ENCODE measurements at regions not wholly inside any gene's neighbourhood (a gene's known extent, or its start where the extent isn't known, plus 50 kb on each side); places are given as distances from the start of the nearest gene placed in this dataset.
A peak's percentile ranks its signal among the peaks of the same experiment; 100 is the strongest.

- POLR2A ChIA-PET: interaction anchor here (1.0 to 3.6 kb wide), 11 partner anchors 9 to 51 kb away, joined by 3 to 35 read pairs (median 4); no protein-coding TSS in a partner anchor
- peak; percentile 69 for DNase-seq
- Histone ChIP-seq H3K36me3 (replicated peaks in 1 of 2; ENCODE audit: control insufficient read depth in 1 of 2, insufficient read depth in 2 of 2, low read length in 1 of 2) (no peaks in the 10 kb centered on the region), H3K9ac (peak overlapping the region; percentile 97), H4K20me1 (ENCODE audit: insufficient read depth) (no peaks in the 10 kb centered on the region), H3K27me3 (ENCODE audit: insufficient read depth) (no peaks in the 10 kb centered on the region), H3K9me2 (no peaks in the 10 kb centered on the region), H3F3A (replicated peaks; ENCODE audit: insufficient read depth) (peaks cover 26% of the 10 kb centered on the region), H3K4me2 (peak overlapping the region; percentile 95), H3K27ac (ENCODE audit: low read depth in 2 of 2, low read length in 1 of 2) (peak overlapping the region; percentile 89 to 95), H3K79me2 (ENCODE audit: insufficient read depth) (peaks cover 15% of the 10 kb centered on the region), H3K4me3 (ENCODE audit: low read depth in 2 of 2, low read length in 1 of 2) (peak overlapping the region; percentile 88 to 91), H3K4me1 (ENCODE audit: control insufficient read depth in 1 of 2, insufficient read depth in 2 of 2, low read depth in 1 of 2, low read length in 1 of 2) (peaks cover 0 to 42% of the 10 kb centered on the region in 2 experiments; a peak in 3 of 4 replicates), H3K9me3 (no peaks in the 10 kb centered on the region), H2AFZ (ENCODE audit: low read depth) (no peak overlapping the region)
- CTCF ChIA-PET: interaction anchor here (0.6 to 5.0 kb wide), 21 partner anchors 8 to 173 kb away, joined by 3 to 73 read pairs (median 5); no protein-coding TSS in a partner anchor
- TF ChIP-seq, protein P1, sequence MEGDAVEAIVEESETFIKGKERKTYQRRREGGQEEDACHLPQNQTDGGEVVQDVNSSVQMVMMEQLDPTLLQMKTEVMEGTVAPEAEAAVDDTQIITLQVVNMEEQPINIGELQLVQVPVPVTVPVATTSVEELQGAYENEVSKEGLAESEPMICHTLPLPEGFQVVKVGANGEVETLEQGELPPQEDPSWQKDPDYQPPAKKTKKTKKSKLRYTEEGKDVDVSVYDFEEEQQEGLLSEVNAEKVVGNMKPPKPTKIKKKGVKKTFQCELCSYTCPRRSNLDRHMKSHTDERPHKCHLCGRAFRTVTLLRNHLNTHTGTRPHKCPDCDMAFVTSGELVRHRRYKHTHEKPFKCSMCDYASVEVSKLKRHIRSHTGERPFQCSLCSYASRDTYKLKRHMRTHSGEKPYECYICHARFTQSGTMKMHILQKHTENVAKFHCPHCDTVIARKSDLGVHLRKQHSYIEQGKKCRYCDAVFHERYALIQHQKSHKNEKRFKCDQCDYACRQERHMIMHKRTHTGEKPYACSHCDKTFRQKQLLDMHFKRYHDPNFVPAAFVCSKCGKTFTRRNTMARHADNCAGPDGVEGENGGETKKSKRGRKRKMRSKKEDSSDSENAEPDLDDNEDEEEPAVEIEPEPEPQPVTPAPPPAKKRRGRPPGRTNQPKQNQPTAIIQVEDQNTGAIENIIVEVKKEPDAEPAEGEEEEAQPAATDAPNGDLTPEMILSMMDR (IDR thresholded peaks at IDR 0.05): peak; percentile 45
- 0 out of 2 replicates have a peak, but pooled peaks have one; percentile 26 for TF ChIP-seq MXI1 (IDR thresholded peaks at IDR 0.05; ENCODE audit: low read depth, low read length)
- TF ChIP-seq NRF1 (IDR thresholded peaks at IDR 0.05; ENCODE audit: low read depth, low read length): no peak
- TF ChIP-seq RAD21 (IDR thresholded peaks at IDR 0.05; ENCODE audit: low read length): peak; percentile 67
- TF ChIP-seq ZBTB33 (IDR thresholded peaks at IDR 0.05; ENCODE audit: borderline replicate concordance, low read depth): no peak
- peak; percentile 54 for TF ChIP-seq SMC3 (IDR thresholded peaks at IDR 0.05; ENCODE audit: low read depth, low read length)
- WGBS (ENCODE audit: low lambda C conversion rate): 33% methylated on average over 15 of the region's 18 CpGs
Measured at GRCh38 chr22:46036558-46037408, 59.8 kb upstream of the WNT7B start.

DNA sequence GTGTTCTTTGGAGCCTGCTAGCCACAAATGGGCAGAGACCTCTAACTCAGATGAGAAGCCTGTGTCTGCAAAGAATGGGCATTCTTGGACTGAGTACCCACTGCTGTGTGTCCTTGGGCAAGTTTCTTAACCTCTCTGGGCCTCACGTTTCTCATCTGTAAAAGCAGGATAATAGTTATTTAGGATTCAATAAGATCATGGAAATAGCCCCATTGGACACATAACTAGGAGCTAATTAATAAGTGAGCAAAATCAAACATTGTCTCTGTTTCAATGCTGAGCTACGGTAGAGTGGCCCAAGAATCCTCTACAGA is 61.2 kb upstream of the WNT7B start:
- no peak overlapping the region for H3K4me2 ChIP-seq
- no peak overlapping the region for H2AFZ ChIP-seq (ENCODE audit: low read depth)
- no peak overlapping the region for H3K4me3 ChIP-seq (ENCODE audit: low read depth in 2 of 2, low read length in 1 of 2)
- DNase-seq: no peak
- 84% methylated on average over 2 of the region's 2 CpGs for WGBS (ENCODE audit: low lambda C conversion rate)
- H3K4me1 ChIP-seq (ENCODE audit: control insufficient read depth in 1 of 2, insufficient read depth in 2 of 2, low read depth in 1 of 2, low read length in 1 of 2): peaks cover 0 to 43% of the 10 kb centered on the region in 2 experiments; a peak in 3 of 4 replicates
- peaks cover 19% of the 10 kb centered on the region for H3F3A ChIP-seq (replicated peaks; ENCODE audit: insufficient read depth)
- H3K27ac ChIP-seq (ENCODE audit: low read depth in 2 of 2, low read length in 1 of 2): peak overlapping the region in 1 of 2 experiments; percentile 43; a peak in 1 of 4 replicates
- no peaks in the 10 kb centered on the region for H4K20me1 ChIP-seq (ENCODE audit: insufficient read depth)
- no peak overlapping the region for H3K9ac ChIP-seq
- H3K27me3 ChIP-seq (ENCODE audit: insufficient read depth): no peaks in the 10 kb centered on the region
- H3K9me2 ChIP-seq: no peaks in the 10 kb centered on the region
- TF ChIP-seq EP300 (IDR thresholded peaks at IDR 0.05; ENCODE audit: borderline replicate concordance in 1 of 2, low read depth in 1 of 2, low read length in 1 of 2): no peak
- TF ChIP-seq ZBTB33 (IDR thresholded peaks at IDR 0.05; ENCODE audit: borderline replicate concordance, low read depth): no peak
- TF ChIP-seq, protein P2, sequence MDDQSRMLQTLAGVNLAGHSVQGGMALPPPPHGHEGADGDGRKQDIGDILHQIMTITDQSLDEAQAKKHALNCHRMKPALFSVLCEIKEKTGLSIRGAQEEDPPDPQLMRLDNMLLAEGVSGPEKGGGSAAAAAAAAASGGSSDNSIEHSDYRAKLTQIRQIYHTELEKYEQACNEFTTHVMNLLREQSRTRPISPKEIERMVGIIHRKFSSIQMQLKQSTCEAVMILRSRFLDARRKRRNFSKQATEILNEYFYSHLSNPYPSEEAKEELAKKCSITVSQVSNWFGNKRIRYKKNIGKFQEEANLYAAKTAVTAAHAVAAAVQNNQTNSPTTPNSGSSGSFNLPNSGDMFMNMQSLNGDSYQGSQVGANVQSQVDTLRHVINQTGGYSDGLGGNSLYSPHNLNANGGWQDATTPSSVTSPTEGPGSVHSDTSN (IDR thresholded peaks at IDR 0.05): no peak
- no peak for TF ChIP-seq RAD21 (IDR thresholded peaks at IDR 0.05; ENCODE audit: low read length)
- TF ChIP-seq FOSL2 (IDR thresholded peaks at IDR 0.05; ENCODE audit: borderline replicate concordance, low read depth): no peak
- TF ChIP-seq GATA2 (CRISPR knock-in tag; IDR thresholded peaks at IDR 0.05): no peak
- no peak for TF ChIP-seq RFX5 (IDR thresholded peaks at IDR 0.05; ENCODE audit: low read length)
- TF ChIP-seq JUND (IDR thresholded peaks at IDR 0.05): no peak
- TF ChIP-seq, protein P3, sequence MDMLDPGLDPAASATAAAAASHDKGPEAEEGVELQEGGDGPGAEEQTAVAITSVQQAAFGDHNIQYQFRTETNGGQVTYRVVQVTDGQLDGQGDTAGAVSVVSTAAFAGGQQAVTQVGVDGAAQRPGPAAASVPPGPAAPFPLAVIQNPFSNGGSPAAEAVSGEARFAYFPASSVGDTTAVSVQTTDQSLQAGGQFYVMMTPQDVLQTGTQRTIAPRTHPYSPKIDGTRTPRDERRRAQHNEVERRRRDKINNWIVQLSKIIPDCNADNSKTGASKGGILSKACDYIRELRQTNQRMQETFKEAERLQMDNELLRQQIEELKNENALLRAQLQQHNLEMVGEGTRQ (IDR thresholded peaks at IDR 0.05; ENCODE audit: borderline replicate concordance, low read depth, low read length): no peak
- TF ChIP-seq NRF1 (IDR thresholded peaks at IDR 0.05; ENCODE audit: low read depth, low read length): no peak
- no peak for TF ChIP-seq RXRA (IDR thresholded peaks at IDR 0.05; ENCODE audit: borderline replicate concordance, low read depth)
- TF ChIP-seq ELF1 (IDR thresholded peaks at IDR 0.05): no peak
- peaks cover 15% of the 10 kb centered on the region for H3K79me2 ChIP-seq (ENCODE audit: insufficient read depth)
- H3K9me3 ChIP-seq: no peaks in the 10 kb centered on the region
- ChIA-PET CTCF (interaction anchor here (0.9 to 5.0 kb wide), 4 partner anchors 16 to 174 kb away, joined by 3 to 73 read pairs (median 48); no protein-coding TSS in a partner anchor), POLR2A (interaction anchor here (1.1 to 3.0 kb wide), 3 partner anchors 16 to 24 kb away, joined by 4 to 26 read pairs (median 23); no protein-coding TSS in a partner anchor)
- no peaks in the 10 kb centered on the region for H3K36me3 ChIP-seq (replicated peaks in 1 of 2; ENCODE audit: control insufficient read depth in 1 of 2, insufficient read depth in 2 of 2, low read length in 1 of 2)
